B cell (primary cell): ENCODE measurements at regions not wholly inside any gene's neighbourhood (a gene's known extent, or its start where the extent isn't known, plus 50 kb on each side); places are given as distances from the start of the nearest gene placed in this dataset.

Experiments used
- CTCF ChIP-seq: fragments of 200-600 bp; IDR thresholded peaks from one replicate; pipeline ENCODE4 v1.8.0; 2022; ENCODE audit warnings: antibody characterized with exemption, mild to moderate bottlenecking
- EZH2 ChIP-seq: IDR thresholded peaks from 2 replicates; pipeline ENCODE4 v1.6.1; 2012; ENCODE audit warnings: borderline replicate concordance, low read depth, mild to moderate bottlenecking, moderate library complexity, low read length; ENCODE audit not compliant: insufficient read depth, poor library complexity, severe bottlenecking

GRCh38 chr20:24797113-24797512, 152.0 kb upstream of the CST7 start:
- TF ChIP-seq CTCF (no peak), EZH2 (no peak)
